ENCODE measurements at regions not wholly inside any gene's neighbourhood (a gene's known extent, or its start where the extent isn't known, plus 50 kb on each side); places are given as distances from the start of the nearest gene placed in this dataset.

DNA sequence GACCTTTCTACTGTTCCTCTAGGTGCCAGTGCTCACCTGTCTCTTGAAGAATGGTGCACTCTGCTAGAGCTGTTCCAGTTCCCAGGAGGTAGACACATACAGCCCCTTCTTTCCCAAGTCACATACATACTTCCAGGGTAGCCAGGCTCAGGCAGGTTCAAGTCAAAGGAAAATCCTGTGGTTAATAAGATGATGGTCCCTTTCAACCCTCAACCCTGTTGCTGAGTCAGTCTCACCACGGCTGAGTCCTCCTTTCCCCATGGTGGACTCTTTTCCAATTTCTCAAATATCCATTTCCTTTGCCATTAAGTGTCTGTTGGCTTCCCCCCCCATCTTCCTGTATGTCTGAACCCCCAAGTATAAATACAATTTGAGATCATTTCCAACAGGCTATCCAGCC lies 56.1 kb upstream of the ACAN start:
- TF ChIP-seq, protein P1, sequence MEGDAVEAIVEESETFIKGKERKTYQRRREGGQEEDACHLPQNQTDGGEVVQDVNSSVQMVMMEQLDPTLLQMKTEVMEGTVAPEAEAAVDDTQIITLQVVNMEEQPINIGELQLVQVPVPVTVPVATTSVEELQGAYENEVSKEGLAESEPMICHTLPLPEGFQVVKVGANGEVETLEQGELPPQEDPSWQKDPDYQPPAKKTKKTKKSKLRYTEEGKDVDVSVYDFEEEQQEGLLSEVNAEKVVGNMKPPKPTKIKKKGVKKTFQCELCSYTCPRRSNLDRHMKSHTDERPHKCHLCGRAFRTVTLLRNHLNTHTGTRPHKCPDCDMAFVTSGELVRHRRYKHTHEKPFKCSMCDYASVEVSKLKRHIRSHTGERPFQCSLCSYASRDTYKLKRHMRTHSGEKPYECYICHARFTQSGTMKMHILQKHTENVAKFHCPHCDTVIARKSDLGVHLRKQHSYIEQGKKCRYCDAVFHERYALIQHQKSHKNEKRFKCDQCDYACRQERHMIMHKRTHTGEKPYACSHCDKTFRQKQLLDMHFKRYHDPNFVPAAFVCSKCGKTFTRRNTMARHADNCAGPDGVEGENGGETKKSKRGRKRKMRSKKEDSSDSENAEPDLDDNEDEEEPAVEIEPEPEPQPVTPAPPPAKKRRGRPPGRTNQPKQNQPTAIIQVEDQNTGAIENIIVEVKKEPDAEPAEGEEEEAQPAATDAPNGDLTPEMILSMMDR (conservative IDR thresholded peaks at IDR 0.05), result no peak
- TF ChIP-seq EZH2 (IDR thresholded peaks at IDR 0.05; ENCODE audit: low read depth), result no peak
